Natural killer cell (primary cell): ENCODE measurements at regions not wholly inside any gene's neighbourhood (a gene's known extent, or its start where the extent isn't known, plus 50 kb on each side); places are given as distances from the start of the nearest gene placed in this dataset.

Experiments used
- ATAC-seq, 3 donors: fragments of 150-1000 bp in 2 of 3; fragments of 200-7000 bp in 1 of 3; cut with Tn5 transposase; 1 replicate in 1 of 3; 2 replicates in 2 of 3; pipeline ENCODE4 v1.10.0; 2021; ENCODE audit warnings: mild to moderate bottlenecking in 2 of 3, moderate library complexity in 2 of 3
- DNase-seq, 2 donors: peaks; one replicate each; pipeline versions ENCODE4 v3.0.0 to v3.0.0-alpha.2; 2013 to 2021; ENCODE audit warnings: mixed read lengths in 1 of 2
- H3K27ac ChIP-seq: one replicate; pipeline ENCODE4 v1.5.1; 2013; ENCODE audit warnings: mild to moderate bottlenecking, low read length
- H3K27me3 ChIP-seq: one replicate; pipeline ENCODE4 v1.6.1; 2013; ENCODE audit warnings: low read length; ENCODE audit not compliant: control insufficient read depth, insufficient read depth
- H3K36me3 ChIP-seq: one replicate; pipeline ENCODE4 v1.6.1; 2013; ENCODE audit warnings: low read length; ENCODE audit not compliant: control insufficient read depth, insufficient read depth
- H3K4me1 ChIP-seq: one replicate; pipeline ENCODE4 v1.6.1; 2013; ENCODE audit warnings: low read length; ENCODE audit not compliant: control insufficient read depth, insufficient read depth
- H3K4me3 ChIP-seq: one replicate; pipeline ENCODE4 v1.5.1; 2013; ENCODE audit warnings: low read length
- H3K9me3 ChIP-seq: one replicate; pipeline ENCODE4 v1.6.1; 2013; ENCODE audit warnings: low read length; ENCODE audit not compliant: control insufficient read depth, insufficient read depth
- H3K27ac Mint-ChIP-seq, 2 donors: one replicate each; pipeline ENCODE4 v1.8.0; 2022; ENCODE audit warnings: mild to moderate bottlenecking in 2 of 2, mixed read lengths in 2 of 2, moderate library complexity in 1 of 2
- H3K27me3 Mint-ChIP-seq, 2 donors: one replicate each; pipeline ENCODE4 v1.8.0; 2022; ENCODE audit warnings: low read depth in 2 of 2, mixed read lengths in 2 of 2
- H3K36me3 Mint-ChIP-seq: one replicate; pipeline ENCODE4 v1.8.0; 2022; ENCODE audit warnings: mixed read lengths
- H3K4me1 Mint-ChIP-seq, 2 donors: one replicate each; pipeline ENCODE4 v1.8.0; 2022; ENCODE audit warnings: mixed read lengths in 2 of 2
- H3K4me3 Mint-ChIP-seq: one replicate; pipeline ENCODE4 v1.8.0; 2022; ENCODE audit warnings: mild to moderate bottlenecking, moderate library complexity, mixed read lengths
- H3K9me3 Mint-ChIP-seq, 2 donors: one replicate each; pipeline ENCODE4 v1.8.0; 2022; ENCODE audit warnings: mixed read lengths in 2 of 2
- WGBS: methylation state at CpG from one replicate; pipeline ENCODE4 v1.1.7; 2013; ENCODE audit warnings: missing lambda C conversion rate; ENCODE audit not compliant: insufficient coverage; 5-methylcytosine and 5-hydroxymethylcytosine counted together
- intact Hi-C: fragments of 100-400 bp; cut with micrococcal nuclease; formaldehyde crosslinking; loops from one replicate; pipeline ENCODE4 v1.14.2; 2022
- TF ChIP-seq, protein P1 (sequence below): fragments of 200-600 bp; IDR thresholded peaks from one replicate; pipeline ENCODE4 v1.8.0; 2022; ENCODE audit warnings: antibody characterized with exemption

GRCh38 chr3:26438981-26439884 is 183.3 kb upstream of the LRRC3B start:
- Histone ChIP-seq H3K36me3 (no peaks in the 10 kb centered on the region), H3K4me3 (no peak overlapping the region), H3K4me1 (no peaks in the 10 kb centered on the region), H3K27ac (no peak overlapping the region), H3K9me3 (no peaks in the 10 kb centered on the region), H3K27me3 (no peaks in the 10 kb centered on the region)
- H3K27ac Mint-ChIP-seq, result no peak overlapping the region
- TF ChIP-seq, protein P1, sequence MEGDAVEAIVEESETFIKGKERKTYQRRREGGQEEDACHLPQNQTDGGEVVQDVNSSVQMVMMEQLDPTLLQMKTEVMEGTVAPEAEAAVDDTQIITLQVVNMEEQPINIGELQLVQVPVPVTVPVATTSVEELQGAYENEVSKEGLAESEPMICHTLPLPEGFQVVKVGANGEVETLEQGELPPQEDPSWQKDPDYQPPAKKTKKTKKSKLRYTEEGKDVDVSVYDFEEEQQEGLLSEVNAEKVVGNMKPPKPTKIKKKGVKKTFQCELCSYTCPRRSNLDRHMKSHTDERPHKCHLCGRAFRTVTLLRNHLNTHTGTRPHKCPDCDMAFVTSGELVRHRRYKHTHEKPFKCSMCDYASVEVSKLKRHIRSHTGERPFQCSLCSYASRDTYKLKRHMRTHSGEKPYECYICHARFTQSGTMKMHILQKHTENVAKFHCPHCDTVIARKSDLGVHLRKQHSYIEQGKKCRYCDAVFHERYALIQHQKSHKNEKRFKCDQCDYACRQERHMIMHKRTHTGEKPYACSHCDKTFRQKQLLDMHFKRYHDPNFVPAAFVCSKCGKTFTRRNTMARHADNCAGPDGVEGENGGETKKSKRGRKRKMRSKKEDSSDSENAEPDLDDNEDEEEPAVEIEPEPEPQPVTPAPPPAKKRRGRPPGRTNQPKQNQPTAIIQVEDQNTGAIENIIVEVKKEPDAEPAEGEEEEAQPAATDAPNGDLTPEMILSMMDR, result no peak
- DNase-seq (no peak), ATAC-seq (no peak)
- H3K4me3 Mint-ChIP-seq, result no peak overlapping the region
- peaks cover 10 to 19% of the 10 kb centered on the region in 2 donors for H3K9me3 Mint-ChIP-seq
- intact Hi-C loops, result no loop called here
- H3K36me3 Mint-ChIP-seq, result no peaks in the 10 kb centered on the region
- 88% methylated on average over 5 of the region's 6 CpGs for WGBS
- H3K27me3 Mint-ChIP-seq, result no peaks in the 10 kb centered on the region
- H3K4me1 Mint-ChIP-seq, result no peaks in the 10 kb centered on the region

DNA sequence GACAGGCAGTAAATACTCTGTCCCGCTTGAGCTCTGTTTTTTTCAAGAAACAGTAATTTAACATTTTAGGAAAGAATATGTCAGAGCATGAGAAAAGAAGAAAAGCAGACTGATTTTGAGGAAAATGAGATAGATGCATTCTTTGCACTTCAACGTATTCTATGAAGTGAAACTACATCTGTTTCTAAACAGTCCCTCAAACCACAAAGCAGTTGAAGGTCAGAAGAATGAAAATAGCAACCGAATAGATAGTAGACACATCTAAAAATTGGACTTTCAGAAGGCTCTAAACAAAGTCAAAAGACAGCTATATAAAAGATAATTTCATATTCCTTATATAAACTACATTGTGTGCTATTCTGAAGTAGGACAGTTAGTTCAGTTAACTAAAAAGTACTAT is 172.6 kb upstream of the LRRC3B start:
- no peaks in the 10 kb centered on the region for H3K27me3 Mint-ChIP-seq
- peaks cover 13 to 20% of the 10 kb centered on the region in 2 donors for H3K9me3 Mint-ChIP-seq
- Histone ChIP-seq H3K4me1 (no peaks in the 10 kb centered on the region), H3K9me3 (no peaks in the 10 kb centered on the region), H3K4me3 (no peak overlapping the region), H3K27ac (no peak overlapping the region), H3K27me3 (no peaks in the 10 kb centered on the region), H3K36me3 (no peaks in the 10 kb centered on the region)
- TF ChIP-seq, protein P1, result no peak
- 0% methylated on average over 1 of the region's 3 CpGs for WGBS
- ATAC-seq (no peak), DNase-seq (no peak)
- H3K4me1 Mint-ChIP-seq, result no peaks in the 10 kb centered on the region
- intact Hi-C loops, result no loop called here
- no peak overlapping the region for H3K27ac Mint-ChIP-seq
- H3K36me3 Mint-ChIP-seq, result no peaks in the 10 kb centered on the region
- H3K4me3 Mint-ChIP-seq, result no peak overlapping the region

DNA sequence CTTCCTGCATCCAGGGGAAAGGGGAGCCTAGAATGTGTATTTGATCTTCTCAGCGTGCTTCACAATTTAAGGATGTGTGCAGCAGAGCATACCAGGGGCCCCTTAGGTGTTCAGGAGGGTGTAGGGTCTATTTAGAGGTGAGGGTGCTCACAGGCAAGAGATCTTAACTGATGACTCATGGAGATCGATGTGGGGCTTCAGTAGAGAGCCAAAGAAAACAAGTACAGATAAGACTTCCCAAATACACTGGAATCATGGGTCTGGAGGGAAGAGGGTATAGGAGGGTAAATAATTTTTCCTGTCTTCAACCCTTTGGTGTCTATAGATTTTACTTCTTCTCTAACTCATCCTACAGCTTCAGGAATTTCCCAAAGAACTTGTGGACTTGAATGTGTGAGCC is 170.2 kb upstream of the LRRC3B start:
- no peak for DNase-seq
- ATAC-seq, result no peak
- TF ChIP-seq, protein P1, result no peak
- Mint-ChIP-seq H3K27me3 (no peaks in the 10 kb centered on the region), H3K27ac (no peak overlapping the region), H3K36me3 (no peaks in the 10 kb centered on the region), H3K4me3 (no peak overlapping the region), H3K9me3 (peaks cover 16 to 21% of the 10 kb centered on the region in 2 donors), H3K4me1 (no peaks in the 10 kb centered on the region)
- H3K27me3 ChIP-seq, result no peaks in the 10 kb centered on the region
- no peak overlapping the region for H3K4me3 ChIP-seq
- WGBS, result 48% methylated on average over 2 of the region's 2 CpGs
- no peaks in the 10 kb centered on the region for H3K9me3 ChIP-seq
- H3K27ac ChIP-seq, result no peak overlapping the region
- intact Hi-C loops, result no loop called here
- no peaks in the 10 kb centered on the region for H3K4me1 ChIP-seq
- no peaks in the 10 kb centered on the region for H3K36me3 ChIP-seq

- DNase-seq (no peak), ATAC-seq (no peak)
- H3K27me3 ChIP-seq, result no peaks in the 10 kb centered on the region
- H3K27me3 Mint-ChIP-seq, result no peaks in the 10 kb centered on the region
- no peak overlapping the region for H3K4me3 Mint-ChIP-seq
- no peak overlapping the region for H3K4me3 ChIP-seq
- TF ChIP-seq, protein P1, result no peak
- no peaks in the 10 kb centered on the region for H3K4me1 Mint-ChIP-seq
- H3K27ac ChIP-seq, result no peak overlapping the region
- H3K36me3 ChIP-seq, result no peaks in the 10 kb centered on the region
- peaks cover 15 to 22% of the 10 kb centered on the region in 2 donors for H3K9me3 Mint-ChIP-seq
- H3K4me1 ChIP-seq, result no peaks in the 10 kb centered on the region
- H3K36me3 Mint-ChIP-seq, result peaks cover 8% of the 10 kb centered on the region
- peaks cover 4% of the 10 kb centered on the region for H3K9me3 ChIP-seq
- intact Hi-C loops, result no loop called here
- WGBS, result 20% methylated on average over 3 of the region's 3 CpGs
- H3K27ac Mint-ChIP-seq, result no peak overlapping the region
These were observed 161.6 kb upstream of the LRRC3B start for GRCh38 chr3:26460985-26461384.
